ENCODE measurements at regions not wholly inside any gene's neighbourhood (a gene's known extent, or its start where the extent isn't known, plus 50 kb on each side); places are given as distances from the start of the nearest gene placed in this dataset.

DNA sequence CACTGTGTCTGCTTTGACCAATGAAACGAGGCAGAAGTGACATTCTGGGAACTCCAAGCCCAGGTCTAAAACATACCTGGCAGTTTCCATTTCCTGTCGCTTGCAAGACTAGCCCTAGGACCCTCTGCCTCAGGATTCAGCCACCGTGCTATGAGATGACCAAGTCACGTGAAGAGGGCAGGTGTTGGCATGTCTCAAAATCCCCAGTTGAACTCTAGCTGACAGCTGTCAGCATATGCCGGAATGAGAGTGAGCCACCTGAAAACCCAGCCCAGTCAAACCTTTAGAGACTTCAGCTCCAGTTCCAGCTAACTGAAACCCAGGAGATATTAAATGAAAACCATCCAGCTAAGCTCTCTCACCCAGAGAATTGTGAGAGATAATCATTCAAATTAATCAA is 89.9 kb upstream of the PPP1R3A start:
- TF ChIP-seq, protein P1, sequence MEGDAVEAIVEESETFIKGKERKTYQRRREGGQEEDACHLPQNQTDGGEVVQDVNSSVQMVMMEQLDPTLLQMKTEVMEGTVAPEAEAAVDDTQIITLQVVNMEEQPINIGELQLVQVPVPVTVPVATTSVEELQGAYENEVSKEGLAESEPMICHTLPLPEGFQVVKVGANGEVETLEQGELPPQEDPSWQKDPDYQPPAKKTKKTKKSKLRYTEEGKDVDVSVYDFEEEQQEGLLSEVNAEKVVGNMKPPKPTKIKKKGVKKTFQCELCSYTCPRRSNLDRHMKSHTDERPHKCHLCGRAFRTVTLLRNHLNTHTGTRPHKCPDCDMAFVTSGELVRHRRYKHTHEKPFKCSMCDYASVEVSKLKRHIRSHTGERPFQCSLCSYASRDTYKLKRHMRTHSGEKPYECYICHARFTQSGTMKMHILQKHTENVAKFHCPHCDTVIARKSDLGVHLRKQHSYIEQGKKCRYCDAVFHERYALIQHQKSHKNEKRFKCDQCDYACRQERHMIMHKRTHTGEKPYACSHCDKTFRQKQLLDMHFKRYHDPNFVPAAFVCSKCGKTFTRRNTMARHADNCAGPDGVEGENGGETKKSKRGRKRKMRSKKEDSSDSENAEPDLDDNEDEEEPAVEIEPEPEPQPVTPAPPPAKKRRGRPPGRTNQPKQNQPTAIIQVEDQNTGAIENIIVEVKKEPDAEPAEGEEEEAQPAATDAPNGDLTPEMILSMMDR (IDR thresholded peaks at IDR 0.05) = no peak
- no peak for TF ChIP-seq POLR2A (IDR thresholded peaks at IDR 0.05)
